Esophagus (tissue), 2 donors: ENCODE measurements at regions not wholly inside any gene's neighbourhood (a gene's known extent, or its start where the extent isn't known, plus 50 kb on each side); places are given as distances from the start of the nearest gene placed in this dataset.
"Not testable (repeated sequence)": the region's sequence is repeated elsewhere in the genome, so short reads cannot be mapped to it uniquely, and the experiment has no call there.

Experiments used
- H3K27ac ChIP-seq, 2 donors: one replicate each; pipeline ENCODE4 v1.5.1; 2013; ENCODE audit warnings: low read depth in 2 of 2, mild to moderate bottlenecking in 2 of 2, inconsistent platforms in 1 of 2, low read length in 1 of 2, moderate library complexity in 1 of 2
- H3K27me3 ChIP-seq, 2 donors: one replicate each; pipeline ENCODE4 v1.6.1; 2013; ENCODE audit warnings: low read length in 2 of 2, control low read depth in 1 of 2, mild to moderate bottlenecking in 1 of 2; ENCODE audit not compliant: insufficient read depth in 2 of 2, control insufficient read depth in 1 of 2
- H3K36me3 ChIP-seq, 2 donors: one replicate each; pipeline ENCODE4 v1.6.1; 2013; ENCODE audit warnings: low read length in 1 of 2; ENCODE audit not compliant: control insufficient read depth in 2 of 2, insufficient read depth in 2 of 2
- H3K4me1 ChIP-seq, 2 donors: one replicate each; pipeline ENCODE4 v1.6.1; 2013; ENCODE audit warnings: low read length in 1 of 2; ENCODE audit not compliant: control insufficient read depth in 2 of 2, insufficient read depth in 2 of 2
- H3K4me3 ChIP-seq, 2 donors: one replicate each; pipeline ENCODE4 v1.5.1; 2013; ENCODE audit warnings: low read length in 2 of 2, mild to moderate bottlenecking in 2 of 2, low read depth in 1 of 2, moderate library complexity in 1 of 2
- H3K9me3 ChIP-seq, 2 donors: one replicate each; pipeline ENCODE4 v1.6.1; 2013; ENCODE audit warnings: mild to moderate bottlenecking in 2 of 2, low read depth in 1 of 2, low read length in 1 of 2, moderate library complexity in 1 of 2; ENCODE audit not compliant: control insufficient read depth in 2 of 2, insufficient read depth in 1 of 2
- WGBS, 2 donors: extraction: QIAGEN DNeasy Blood & Tissue Kit; methylation state at CpG; one replicate each; pipeline ENCODE4 v1.1.7; 2013; 5-methylcytosine and 5-hydroxymethylcytosine counted together
- donor health status: healthy with polysubstance abuse.
- donor health status: Bipolar disorder and iron deficiency.

GRCh38 chr7:113199841-113200240, 81.5 kb upstream of the SMIM30 start:
- Histone ChIP-seq H3K27ac (no peak overlapping the region), H3K36me3 (no peaks in the 10 kb centered on the region), H3K4me3 (no peak overlapping the region), H3K9me3 (no peaks in the 10 kb centered on the region), H3K27me3 (no peaks in the 10 kb centered on the region), H3K4me1 (no peaks in the 10 kb centered on the region)
- WGBS, 2 donors = 38 to 46% methylated on average over 2 of the region's 2 CpGs

GRCh38 chr7:113199136-113199535, 80.8 kb upstream of the SMIM30 start:
- Histone ChIP-seq H3K36me3 (no peaks in the 10 kb centered on the region), H3K27me3 (no peaks in the 10 kb centered on the region), H3K27ac (no peak overlapping the region), H3K4me1 (no peaks in the 10 kb centered on the region), H3K9me3 (no peaks in the 10 kb centered on the region), H3K4me3 (no peak overlapping the region)
- WGBS, 2 donors = 58 to 67% methylated on average over 3 of the region's 3 CpGs

GRCh38 chr7:113198226-113198625, 79.9 kb upstream of the SMIM30 start:
- Histone ChIP-seq H3K9me3 (no peaks in the 10 kb centered on the region), H3K4me3 (no peak overlapping the region), H3K27me3 (no peaks in the 10 kb centered on the region), H3K27ac (no peak overlapping the region), H3K36me3 (no peaks in the 10 kb centered on the region), H3K4me1 (no peaks in the 10 kb centered on the region)
- 51 to 57% methylated on average over 2 of the region's 2 CpGs for WGBS, 2 donors

- Histone ChIP-seq H3K4me1 (no peaks in the 10 kb centered on the region), H3K27ac (no peak overlapping the region), H3K36me3 (no peaks in the 10 kb centered on the region), H3K4me3 (no peak overlapping the region), H3K9me3 (no peaks in the 10 kb centered on the region), H3K27me3 (no peaks in the 10 kb centered on the region)
- WGBS, 2 donors = 44 to 50% methylated on average over 1 of the region's 1 CpG
Measured at GRCh38 chr7:113197274-113197673, 78.9 kb upstream of the SMIM30 start.

- Histone ChIP-seq H3K27me3 (no peaks in the 10 kb centered on the region), H3K36me3 (no peaks in the 10 kb centered on the region), H3K9me3 (no peaks in the 10 kb centered on the region), H3K27ac (no peak overlapping the region), H3K4me1 (no peaks in the 10 kb centered on the region), H3K4me3 (no peak overlapping the region)
- 63 to 69% methylated on average over 4 of the region's 4 CpGs for WGBS, 2 donors
Measured at GRCh38 chr7:113188396-113188795, 70.0 kb upstream of the SMIM30 start.

GRCh38 chr7:113179313-113179712, 61.0 kb upstream of the SMIM30 start:
- H3K4me1 ChIP-seq = no peaks in the 10 kb centered on the region
- no peaks in the 10 kb centered on the region for H3K9me3 ChIP-seq
- H3K27me3 ChIP-seq = no peaks in the 10 kb centered on the region
- no peak overlapping the region for H3K4me3 ChIP-seq
- 78 to 82% methylated on average over 2 of the region's 2 CpGs for WGBS, 2 donors
- H3K27ac ChIP-seq = no peak overlapping the region
- H3K36me3 ChIP-seq = no peaks in the 10 kb centered on the region

DNA sequence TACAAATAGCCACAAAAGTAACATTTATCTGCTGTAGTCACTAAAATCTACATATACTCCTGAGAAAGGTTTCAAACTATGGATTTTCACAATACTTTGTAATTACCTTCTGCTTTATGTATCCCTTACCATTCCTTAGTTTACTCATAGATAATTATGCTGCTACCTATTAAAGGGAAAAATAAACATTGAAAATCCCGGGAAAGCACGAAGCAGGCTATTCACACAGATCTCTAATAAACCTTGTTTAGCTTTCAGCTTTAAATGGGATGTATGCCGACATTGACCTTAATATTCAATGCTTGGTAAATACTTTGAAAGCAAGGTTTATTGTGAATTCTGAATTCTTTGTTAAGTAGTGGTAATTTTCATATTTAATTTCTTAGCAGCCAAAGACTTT, 58.5 kb upstream of the SMIM30 start:
- no peaks in the 10 kb centered on the region for H3K4me1 ChIP-seq
- no peaks in the 10 kb centered on the region for H3K9me3 ChIP-seq
- no peaks in the 10 kb centered on the region for H3K36me3 ChIP-seq
- H3K27me3 ChIP-seq = no peaks in the 10 kb centered on the region
- no peak overlapping the region for H3K4me3 ChIP-seq
- 70 to 79% methylated on average over 3 of the region's 3 CpGs for WGBS, 2 donors
- H3K27ac ChIP-seq = no peak overlapping the region

- not testable (repeated sequence) for H3K27me3 ChIP-seq, H3K4me1 ChIP-seq, H3K36me3 ChIP-seq, H3K4me3 ChIP-seq, H3K9me3 ChIP-seq, H3K27ac ChIP-seq
Measured at GRCh38 chr7:113176180-113176579, 57.8 kb upstream of the SMIM30 start.

DNA sequence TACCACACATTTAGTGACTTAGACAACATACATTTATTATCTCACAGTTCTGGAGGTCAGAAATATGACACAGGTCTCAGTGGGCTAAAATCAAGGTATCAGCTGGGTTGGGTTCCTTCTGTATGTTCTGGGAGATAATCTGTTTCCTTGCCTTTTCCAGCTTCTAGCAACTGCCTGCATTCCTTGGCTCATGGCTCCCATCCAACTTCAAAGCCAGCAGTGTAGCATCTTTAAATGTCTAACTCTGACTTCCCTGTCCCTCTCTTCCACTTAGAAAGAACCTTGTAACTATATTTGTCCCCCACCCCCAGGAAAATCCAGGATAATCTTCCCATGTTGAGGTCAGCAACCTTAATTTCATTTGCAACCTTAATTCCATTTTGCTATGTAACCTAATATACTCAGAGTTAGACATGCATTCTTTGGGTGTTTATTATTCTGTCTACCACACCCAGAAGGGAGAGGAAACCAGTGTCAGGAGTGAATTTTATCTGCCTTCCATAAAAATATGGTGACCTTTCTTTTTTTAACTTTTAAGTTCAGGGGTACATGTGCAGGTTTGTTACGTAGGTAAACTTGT, 57.3 kb upstream of the SMIM30 start:
- Histone ChIP-seq H3K9me3 (no peaks in the 10 kb centered on the region), H3K36me3 (no peaks in the 10 kb centered on the region)
- 88 to 92% methylated on average over 1 of the region's 1 CpG for WGBS, 2 donors

GRCh38 chr7:113172726-113173125, 54.4 kb upstream of the SMIM30 start:
- Histone ChIP-seq H3K27me3 (no peaks in the 10 kb centered on the region), H3K27ac (no peak overlapping the region), H3K4me1 (no peaks in the 10 kb centered on the region), H3K4me3 (no peak overlapping the region), H3K9me3 (no peaks in the 10 kb centered on the region), H3K36me3 (no peaks in the 10 kb centered on the region)
- 96 to 97% methylated on average over 11 of the region's 11 CpGs for WGBS, 2 donors

More for the DNA sequence above, 57.3 kb upstream of the SMIM30 start:
- Histone ChIP-seq H3K27ac (no peak overlapping the region), H3K4me3 (no peak overlapping the region), H3K27me3 (no peaks in the 10 kb centered on the region), H3K4me1 (no peaks in the 10 kb centered on the region)
